ENCODE measurements at regions not wholly inside any gene's neighbourhood (a gene's known extent, or its start where the extent isn't known, plus 50 kb on each side); places are given as distances from the start of the nearest gene placed in this dataset.

- ChIA-PET POLR2A (no interaction called here), CTCF (ENCODE audit: unreplicated experiment) (no interaction called here)
- Histone ChIP-seq H3K79me2 (ENCODE audit: insufficient read depth, low read depth, low read length) (no peaks in the 10 kb centered on the region), H4K20me1 (ENCODE audit: insufficient read depth, low read length) (no peaks in the 10 kb centered on the region), H3K36me3 (ENCODE audit: insufficient read depth, low read length) (no peaks in the 10 kb centered on the region), H3K9me3 (ENCODE audit: low read length) (no peaks in the 10 kb centered on the region), H3K9me2 (ENCODE audit: insufficient read depth, low read length) (no peaks in the 10 kb centered on the region), H3K4me2 (ENCODE audit: low read length) (no peak overlapping the region), H2AFZ (ENCODE audit: low read length) (no peak overlapping the region), H3K4me3 (ENCODE audit: low read depth, low read length, poor library complexity, severe bottlenecking) (no peak overlapping the region), H3K27ac (ENCODE audit: low read depth, low read length, poor library complexity, severe bottlenecking) (no peak overlapping the region), H3K4me1 (ENCODE audit: insufficient read depth, low read length, poor library complexity, severe bottlenecking) (no peaks in the 10 kb centered on the region)
- intact Hi-C loops (cut with micrococcal nuclease; ENCODE audit: unreplicated experiment) = no loop called here
- DNase-seq (ENCODE audit: low spot score) = no peak
- TF ChIP-seq CTCF (conservative IDR thresholded peaks at IDR 0.05; ENCODE audit: low read length) = no peak
- no TSS peak for BruUV-seq (replicated peaks)
Observed at GRCh38 chr10:107894516-107894915, 730.0 kb upstream of the SORCS1 start.

GRCh38 chr10:107889105-107889504, 724.6 kb upstream of the SORCS1 start:
- TF ChIP-seq EZH2phosphoT487 (IDR thresholded peaks at IDR 0.05; ENCODE audit: borderline replicate concordance, low read depth, low read length) = no peak
- no peak for TF ChIP-seq CTCF (conservative IDR thresholded peaks at IDR 0.05; ENCODE audit: low read length)
- H3K4me1 ChIP-seq (ENCODE audit: insufficient read depth, low read length, poor library complexity, severe bottlenecking) = no peaks in the 10 kb centered on the region
- no peaks in the 10 kb centered on the region for H4K20me1 ChIP-seq (ENCODE audit: insufficient read depth, low read length)
- no peak overlapping the region for H3K4me3 ChIP-seq (ENCODE audit: low read depth, low read length, poor library complexity, severe bottlenecking)
- no peak for DNase-seq (ENCODE audit: low spot score)
- intact Hi-C loops (cut with micrococcal nuclease; ENCODE audit: unreplicated experiment) = no loop called here
- H2AFZ ChIP-seq (ENCODE audit: low read length) = no peak overlapping the region
- ChIA-PET POLR2A (interaction anchor here (1.1 kb wide), 1 partner anchor 8 kb away, joined by 3 read pairs; no protein-coding TSS in a partner anchor), CTCF (ENCODE audit: unreplicated experiment) (no interaction called here)
- no peak overlapping the region for H3K4me2 ChIP-seq (ENCODE audit: low read length)
- no peaks in the 10 kb centered on the region for H3K36me3 ChIP-seq (ENCODE audit: insufficient read depth, low read length)
- no peak overlapping the region for H3K27ac ChIP-seq (ENCODE audit: low read depth, low read length, poor library complexity, severe bottlenecking)
- H3K79me2 ChIP-seq (ENCODE audit: insufficient read depth, low read depth, low read length) = no peaks in the 10 kb centered on the region
- H3K9me3 ChIP-seq (ENCODE audit: low read length) = no peaks in the 10 kb centered on the region
- no peaks in the 10 kb centered on the region for H3K9me2 ChIP-seq (ENCODE audit: insufficient read depth, low read length)
- BruUV-seq (replicated peaks) = no TSS peak

- Histone ChIP-seq H3K4me2 (ENCODE audit: low read length) (no peak overlapping the region), H2AFZ (ENCODE audit: low read length) (no peak overlapping the region), H4K20me1 (ENCODE audit: insufficient read depth, low read length) (no peaks in the 10 kb centered on the region), H3K9me2 (ENCODE audit: insufficient read depth, low read length) (no peaks in the 10 kb centered on the region), H3K4me1 (ENCODE audit: insufficient read depth, low read length, poor library complexity, severe bottlenecking) (no peaks in the 10 kb centered on the region), H3K9me3 (ENCODE audit: low read length) (no peaks in the 10 kb centered on the region), H3K27ac (ENCODE audit: low read depth, low read length, poor library complexity, severe bottlenecking) (no peak overlapping the region), H3K36me3 (ENCODE audit: insufficient read depth, low read length) (no peaks in the 10 kb centered on the region), H3K79me2 (ENCODE audit: insufficient read depth, low read depth, low read length) (no peaks in the 10 kb centered on the region), H3K4me3 (ENCODE audit: low read depth, low read length, poor library complexity, severe bottlenecking) (no peak overlapping the region)
- TF ChIP-seq EZH2phosphoT487 (IDR thresholded peaks at IDR 0.05; ENCODE audit: borderline replicate concordance, low read depth, low read length) (no peak), CTCF (conservative IDR thresholded peaks at IDR 0.05; ENCODE audit: low read length) (no peak)
- BruUV-seq (replicated peaks) = no TSS peak
- CTCF ChIA-PET (ENCODE audit: unreplicated experiment) = no interaction called here
- intact Hi-C loops (cut with micrococcal nuclease; ENCODE audit: unreplicated experiment) = no loop called here
- POLR2A ChIA-PET = no interaction called here
- no peak for DNase-seq (ENCODE audit: low spot score)
Observed at GRCh38 chr10:107880185-107880584, 715.7 kb upstream of the SORCS1 start.

Measured in OCI-LY7 (cell line).